Activated T-cell treated with anti-CD3 and anti-CD28 coated beads for 1 hour (primary cell): ENCODE measurements at regions not wholly inside any gene's neighbourhood (a gene's known extent, or its start where the extent isn't known, plus 50 kb on each side); places are given as distances from the start of the nearest gene placed in this dataset.
"Not testable (repeated sequence)": the region's sequence is repeated elsewhere in the genome, so short reads cannot be mapped to it uniquely, and the experiment has no call there.

ENCODE experiments used
- DNase-seq: peaks from one replicate; pipeline ENCODE4 v3.0.0-alpha.2; 2020; ENCODE audit warnings: low read depth

DNA sequence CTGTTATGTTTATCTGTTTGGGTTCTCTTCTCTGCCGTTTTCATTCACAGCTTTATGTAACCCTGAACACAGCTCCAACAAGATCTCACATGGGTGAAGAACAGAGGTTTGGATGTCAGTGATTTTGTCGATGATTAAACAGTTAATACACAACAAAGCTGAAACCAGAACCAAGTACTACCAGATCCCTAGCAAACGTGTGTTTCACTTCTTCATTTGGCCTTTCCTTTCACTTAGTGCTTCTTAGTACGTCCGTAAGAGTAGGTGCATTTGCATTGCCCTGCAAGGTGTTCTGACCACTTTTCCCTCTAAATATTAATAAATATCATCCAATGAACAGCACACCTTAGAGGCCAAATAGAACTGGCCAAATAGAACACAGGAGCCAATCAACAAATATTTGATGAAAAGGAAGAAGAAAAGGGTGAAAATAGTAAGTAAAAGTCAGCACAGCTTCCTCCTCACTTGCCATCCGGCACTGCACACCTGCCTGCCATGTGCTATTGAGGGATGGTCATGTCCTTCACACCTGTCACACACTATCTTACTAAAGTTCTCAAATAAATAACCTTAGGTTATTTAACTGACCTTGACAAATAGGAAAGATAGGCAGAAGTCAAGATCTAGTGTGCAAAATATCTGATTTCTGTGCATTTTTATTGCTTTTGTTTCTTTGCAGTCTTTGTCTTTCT lies 252.6 kb upstream of the ANKRD30A start:
- no peak for DNase-seq

DNA sequence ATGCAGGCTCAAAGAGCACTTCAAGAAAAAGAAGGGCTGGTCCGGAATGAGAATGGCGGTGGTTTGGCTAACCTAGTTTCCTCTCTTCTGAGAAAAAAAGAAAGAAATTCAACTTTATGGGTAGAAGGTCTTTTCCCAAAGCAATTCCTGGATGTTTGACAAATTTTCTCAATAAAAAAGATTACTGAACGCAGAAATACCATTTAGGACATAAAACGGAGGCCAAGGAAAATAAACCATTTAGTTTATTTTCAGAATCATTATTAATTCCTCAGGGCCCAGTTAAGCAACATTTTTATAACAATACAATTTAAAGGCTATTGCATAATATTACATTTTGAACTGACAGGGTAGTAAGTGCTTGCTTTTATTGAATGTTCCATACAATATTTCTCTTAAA lies 284.6 kb upstream of the ANKRD30A start:
- DNase-seq: no peak

- no peak for DNase-seq
These were observed 288.0 kb upstream of the ANKRD30A start for GRCh38 chr10:36837416-36837815.

DNA sequence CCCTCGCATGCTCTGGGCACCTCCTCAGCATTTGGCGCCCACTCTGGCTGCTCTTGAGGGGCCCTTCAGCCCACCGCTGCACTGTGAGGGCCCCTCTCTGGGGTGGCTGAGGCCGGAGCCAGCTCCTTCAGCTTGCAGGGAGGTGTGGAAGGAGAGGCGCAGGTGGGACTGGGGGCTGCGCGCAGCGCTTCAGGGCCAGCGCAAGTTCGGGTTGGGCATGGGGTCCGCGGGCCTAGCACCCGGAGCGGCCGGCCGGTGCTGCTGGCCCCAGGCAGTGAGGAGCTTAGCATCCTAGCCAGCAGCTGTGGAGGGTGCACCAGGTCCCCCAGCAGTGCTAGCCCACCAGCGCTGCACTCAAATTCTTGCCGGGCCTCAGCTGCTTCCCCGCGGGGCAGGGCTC lies 305.6 kb upstream of the ANKRD30A start:
- no peak for DNase-seq

- DNase-seq: no peak
These were observed 307.5 kb upstream of the ANKRD30A start for GRCh38 chr10:36817898-36818297.

- no peak for DNase-seq
These were observed 316.6 kb upstream of the ANKRD30A start for GRCh38 chr10:36808625-36809362.

DNA sequence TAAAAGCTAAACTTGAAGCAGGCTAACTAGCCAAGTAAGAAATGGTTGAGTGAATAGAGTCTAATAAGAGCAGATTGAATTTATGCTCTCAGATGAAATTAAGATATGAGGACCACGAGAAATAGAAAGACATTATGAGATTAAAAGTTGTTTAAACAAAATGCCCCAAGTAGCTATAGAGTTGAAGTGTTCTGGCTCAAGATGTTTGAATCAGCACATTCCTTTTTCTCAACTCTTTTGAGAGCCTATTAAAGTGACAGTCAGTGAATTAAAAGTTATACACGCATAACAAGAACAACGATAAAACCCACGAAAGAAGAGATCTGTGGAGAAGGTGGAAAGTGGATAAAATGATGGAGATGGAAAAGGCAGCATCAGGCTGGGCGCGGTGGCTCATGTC lies 322.2 kb upstream of the ANKRD30A start:
- no peak for DNase-seq

- DNase-seq: no peak
These were observed 322.8 kb upstream of the ANKRD30A start for GRCh38 chr10:36802490-36803153.

GRCh38 chr10:36801660-36802059 lies 323.7 kb upstream of the ANKRD30A start:
- DNase-seq: no peak

DNA sequence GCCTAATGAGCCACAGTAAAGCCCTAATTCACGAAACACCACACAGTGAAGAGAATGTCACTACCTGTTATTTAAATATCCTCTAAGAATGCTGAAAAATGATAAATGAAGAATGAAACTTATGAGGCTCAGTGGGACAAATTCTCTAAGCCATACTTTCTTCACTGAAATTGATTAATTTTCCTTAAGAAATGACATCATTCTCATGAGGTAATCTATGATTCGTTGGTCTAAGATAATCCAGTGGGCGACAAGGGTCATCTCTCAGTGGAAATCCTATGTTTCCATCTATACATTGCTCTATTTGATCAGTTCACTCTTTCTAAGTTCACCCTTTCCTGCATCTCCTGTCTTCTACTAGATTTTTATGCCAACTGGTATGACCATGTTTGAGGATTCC lies 330.4 kb upstream of the ANKRD30A start:
- DNase-seq: no peak

DNA sequence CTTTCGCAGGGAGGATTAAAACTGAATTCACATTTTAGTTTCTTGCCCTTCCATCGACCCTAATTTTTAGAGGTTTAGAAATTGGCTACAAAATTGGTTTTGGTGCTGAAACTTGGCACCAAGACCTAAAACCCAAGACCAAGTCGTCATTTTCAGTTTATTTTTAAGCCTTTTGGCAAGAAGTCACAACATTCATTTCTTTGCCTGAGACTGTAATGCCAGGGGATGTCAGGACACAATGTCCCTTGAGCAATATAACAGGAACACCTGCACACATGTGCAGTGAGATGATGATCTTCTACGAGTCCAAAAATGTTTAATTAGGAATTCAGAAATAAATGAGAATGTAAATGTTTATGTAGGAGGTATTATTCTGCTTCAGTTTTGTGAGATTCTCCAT lies 335.4 kb upstream of the ANKRD30A start:
- DNase-seq: no peak

DNA sequence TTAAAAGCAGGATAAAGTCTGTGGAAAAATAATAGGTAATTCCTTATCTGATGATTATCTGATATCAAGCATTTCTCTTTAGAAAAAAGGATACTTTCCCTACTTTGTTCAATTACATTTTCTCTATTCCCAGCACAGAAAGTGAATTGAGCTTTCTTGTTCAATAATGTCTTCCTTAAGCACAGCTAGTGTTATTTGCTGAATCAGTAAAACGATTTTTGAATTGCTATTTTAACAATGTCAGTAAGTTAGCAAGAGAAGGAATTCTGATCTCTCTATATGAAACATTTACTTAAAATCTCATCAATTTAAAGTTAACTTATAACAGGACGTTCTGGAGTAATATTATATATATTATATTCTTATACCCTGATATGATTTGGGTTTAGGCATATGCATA lies 337.2 kb upstream of the ANKRD30A start:
- no peak for DNase-seq

- no peak for DNase-seq
These were observed 342.0 kb upstream of the ANKRD30A start for GRCh38 chr10:36783400-36783799.

- DNase-seq: no peak
These were observed 343.8 kb upstream of the ANKRD30A start for GRCh38 chr10:36781570-36781969.

- no peak for DNase-seq
These were observed 345.2 kb upstream of the ANKRD30A start for GRCh38 chr10:36780158-36780557.

GRCh38 chr10:36779238-36779846 lies 346.1 kb upstream of the ANKRD30A start:
- no peak for DNase-seq

DNA sequence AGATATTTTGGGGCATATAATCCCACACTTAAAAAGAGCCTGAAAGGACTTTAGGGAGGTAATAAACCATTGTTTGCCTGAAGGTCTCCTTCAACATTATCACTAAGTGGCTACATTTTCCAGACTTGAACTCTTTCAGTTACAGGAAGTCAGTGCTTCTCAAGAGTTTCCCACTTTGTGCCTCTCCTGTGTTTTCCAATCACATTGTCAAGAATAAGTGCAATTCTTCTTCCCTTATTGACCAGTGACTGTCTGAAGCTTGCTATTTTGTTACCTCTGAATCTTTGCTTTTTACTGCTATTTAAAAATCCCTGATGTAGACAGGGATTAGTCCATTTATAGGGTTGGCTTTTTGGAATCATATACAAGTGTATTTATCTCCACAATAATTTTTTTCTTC lies 346.7 kb upstream of the ANKRD30A start:
- no peak for DNase-seq

DNA sequence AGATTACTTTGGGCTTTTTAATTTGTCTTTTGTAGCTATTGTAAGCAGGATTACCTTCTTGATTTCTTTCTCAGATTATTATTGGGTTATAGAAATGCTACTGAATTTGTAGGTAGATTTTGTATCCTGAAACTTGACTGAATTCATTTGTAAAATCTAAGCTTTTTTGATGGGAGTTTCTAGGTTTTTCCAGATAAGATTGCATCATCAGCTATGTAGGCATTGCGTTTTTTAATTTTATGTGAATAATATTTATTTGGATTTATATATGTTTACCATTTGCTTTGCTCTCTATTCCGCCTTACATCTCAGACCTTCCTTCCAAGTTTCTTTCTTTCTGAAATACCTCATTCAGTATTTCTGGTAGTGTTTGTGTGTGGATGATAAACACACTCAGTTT lies 351.7 kb upstream of the ANKRD30A start:
- no peak for DNase-seq

DNA sequence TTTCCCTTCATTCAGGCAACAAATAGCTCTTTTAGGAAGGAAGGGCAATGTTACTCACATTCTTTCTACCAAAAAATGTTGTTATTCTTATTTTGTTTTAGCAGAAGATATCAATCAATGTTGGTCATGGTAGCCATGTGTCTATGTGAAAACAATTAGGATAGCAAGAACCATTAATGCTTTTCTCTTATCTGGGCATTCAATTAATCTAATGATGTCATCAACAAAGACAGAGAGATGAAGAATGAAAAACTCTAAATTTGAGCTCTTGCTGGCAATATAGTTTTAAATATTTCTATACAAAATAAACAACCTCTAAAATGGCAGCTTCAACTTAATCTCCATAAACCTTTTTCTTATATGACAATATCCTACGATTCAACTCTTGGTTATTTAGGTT lies 353.7 kb upstream of the ANKRD30A start:
- DNase-seq: no peak

DNA sequence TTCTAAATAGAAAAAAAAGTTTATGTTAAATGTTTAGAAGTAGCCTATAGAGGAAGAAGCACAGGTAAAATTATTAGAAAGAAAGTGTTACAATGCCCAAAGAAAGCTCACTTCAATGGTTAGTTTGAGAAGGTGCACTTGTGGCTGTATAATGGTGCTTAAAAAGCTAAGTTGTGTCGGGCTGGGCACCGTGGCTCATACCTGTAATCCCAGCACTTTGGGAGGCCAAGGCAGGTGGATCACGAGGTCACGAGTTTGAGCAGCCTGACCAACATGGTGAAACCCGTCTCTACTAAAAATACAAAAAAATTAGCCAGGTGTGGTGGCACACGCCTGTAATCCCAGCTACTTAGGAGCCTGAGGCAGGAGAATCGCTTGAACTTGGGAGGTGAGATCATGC lies 355.7 kb upstream of the ANKRD30A start:
- not testable (repeated sequence) for DNase-seq

DNA sequence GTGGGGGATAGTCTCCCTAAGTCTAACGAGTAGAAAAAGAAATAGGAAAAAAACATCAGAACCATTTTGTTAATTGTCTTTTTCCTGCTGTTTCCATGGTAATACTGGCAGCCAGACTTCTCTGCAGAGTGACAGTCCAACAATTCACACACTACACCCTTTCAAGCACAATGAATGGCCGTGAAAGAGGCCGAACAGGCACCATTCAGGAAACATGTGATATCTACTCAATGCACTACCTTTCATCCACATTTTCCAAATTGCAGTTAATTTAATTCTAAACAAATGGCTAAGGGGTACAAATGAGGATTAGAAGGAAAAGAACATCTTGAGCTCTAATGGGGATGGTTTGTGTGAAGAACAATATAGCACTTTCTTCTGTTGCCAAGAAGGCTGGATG lies 358.5 kb upstream of the ANKRD30A start:
- DNase-seq: no peak

DNA sequence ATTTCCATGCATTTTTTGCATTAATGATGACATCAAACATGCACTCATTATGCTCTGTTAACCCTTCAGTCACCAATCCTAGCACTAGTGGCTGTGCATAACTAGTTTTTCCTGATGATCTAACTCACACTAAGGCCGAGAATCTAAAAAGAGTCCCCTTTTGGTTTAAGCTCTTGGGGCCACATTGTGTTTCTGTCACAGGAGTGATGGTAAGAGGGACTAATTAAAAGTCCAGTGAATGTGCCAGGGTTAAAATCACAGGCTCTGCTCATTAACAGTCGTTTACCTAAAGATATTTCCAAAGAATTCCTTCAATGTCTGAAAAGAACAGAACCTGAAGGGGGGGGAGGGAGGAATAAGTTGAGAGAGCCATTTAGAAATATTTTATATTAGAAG lies 359.0 kb upstream of the ANKRD30A start:
- no peak for DNase-seq
